Heart left ventricle (tissue), 16 donors: ENCODE measurements at regions not wholly inside any gene's neighbourhood (a gene's known extent, or its start where the extent isn't known, plus 50 kb on each side); places are given as distances from the start of the nearest gene placed in this dataset.

Experiments
- ATAC-seq, 4 donors: fragments of 200-7000 bp; cut with Tn5 transposase; one replicate each; pipeline ENCODE4 v1.9.1; 2020 to 2022; ENCODE audit warnings: moderate library complexity in 4 of 4, mild to moderate bottlenecking in 3 of 4, moderate number of reproducible peaks in 1 of 4
- DNase-seq, 5 donors: peaks; one replicate each; pipeline ENCODE4 v3.0.0-alpha.2; 2020
- H3K27ac ChIP-seq, 12 donors: fragments of 200-600 bp; sonication (generic) in 4 of 12; one replicate each; pipeline versions ENCODE4 v1.5.0 to v1.8.0; 2016 to 2022; ENCODE audit warnings: mild to moderate bottlenecking in 2 of 12
- H3K27me3 ChIP-seq, 9 donors: fragments of 200-600 bp; sonication (generic) in 2 of 9; one replicate each; pipeline versions ENCODE4 v1.5.1 to v1.8.0; 2016 to 2022; ENCODE audit warnings: mild to moderate bottlenecking in 3 of 9
- H3K36me3 ChIP-seq, 9 donors: fragments of 200-600 bp; sonication (generic) in 2 of 9; one replicate each; pipeline versions ENCODE4 v1.5.0 to v1.8.0; 2018 to 2022; ENCODE audit warnings: mild to moderate bottlenecking in 2 of 9
- H3K4me1 ChIP-seq, 12 donors: fragments of 200-600 bp; sonication (generic) in 4 of 12; one replicate each; pipeline versions ENCODE4 v1.5.0 to v1.8.0; 2016 to 2022; ENCODE audit warnings: mild to moderate bottlenecking in 3 of 12
- H3K4me3 ChIP-seq, 12 donors: fragments of 200-600 bp; sonication (generic) in 4 of 12; one replicate each; pipeline versions ENCODE4 v1.5.0 to v1.8.0; 2017 to 2022; ENCODE audit warnings: mild to moderate bottlenecking in 9 of 12, moderate library complexity in 4 of 12
- H3K9me3 ChIP-seq, 12 donors: fragments of 200-600 bp; sonication (generic) in 4 of 12; one replicate each; pipeline versions ENCODE4 v1.5.0 to v1.8.0; 2016 to 2022; ENCODE audit warnings: mild to moderate bottlenecking in 1 of 12
- CTCF ChIP-seq, 12 donors: fragments of 200-600 bp; sonication (generic) in 4 of 12; IDR thresholded peaks; one replicate each; pipeline versions ENCODE4 v1.5.0 to v1.8.0; 2018 to 2022; ENCODE audit warnings: antibody characterized with exemption in 12 of 12, mild to moderate bottlenecking in 5 of 12
- POLR2A ChIP-seq, 2 donors: fragments of 450-650 bp; IDR thresholded peaks; one replicate each; pipeline ENCODE4 v1.6.1; 2017; ENCODE audit warnings: antibody characterized with exemption in 2 of 2, mild to moderate bottlenecking in 2 of 2, moderate library complexity in 2 of 2
- WGBS, 4 donors: extraction: QIAGEN DNeasy Blood & Tissue Kit in 2 of 4; methylation state at CpG; one replicate each; pipeline versions ENCODE4 v1.1.5 to v1.1.7; 2013 to 2018; 5-methylcytosine and 5-hydroxymethylcytosine counted together
- intact Hi-C, 10 donors: fragments of 100-400 bp; cut with DNase I; formaldehyde crosslinking; loops; one replicate each; pipeline versions ENCODE4 v1.11.1 to v1.14.2; 2022
- donor health status: ischemic (EF 13 %, LVEDD 7.1; RV severe dilation, severe dysfunction).
- donor health status: healthy with polysubstance abuse.
- donor health status: DM: no; HTN: yes; CAD: no.
- donor health status: DM: no; HTN: no; CAD: no.
- donor health status: ischemic (EF 25% LVEDD 6.9; RV normal size, moderate dysfunction).
- donor health status: ischemic (EF 25% LVEDD 5.7; RV mildly dilated, moderate dysfunction).
- donor health status: healthy.
- donor health status: DM: yes; HTN: yes; CAD: no.
- donor health status: ischemic (EF 35%, LVEDD 5.7; RV mildly dilated, moderate dysfunction).
- donor health status: nonischemic (EF 11% LVEDD 7.7; RV severe dilation, severe dysfunction).
- donor health status: DM: yes; HTN: yes; CAD: no.
- donor health status: PGD.
- donor health status: ischemic (EF 29% LVEDD 5.4; RV normal size, mild dysfunction).
- donor health status: nonischemic (EF 23%, LVEDD 6.1; RV moderate dilation, normal function).

DNA sequence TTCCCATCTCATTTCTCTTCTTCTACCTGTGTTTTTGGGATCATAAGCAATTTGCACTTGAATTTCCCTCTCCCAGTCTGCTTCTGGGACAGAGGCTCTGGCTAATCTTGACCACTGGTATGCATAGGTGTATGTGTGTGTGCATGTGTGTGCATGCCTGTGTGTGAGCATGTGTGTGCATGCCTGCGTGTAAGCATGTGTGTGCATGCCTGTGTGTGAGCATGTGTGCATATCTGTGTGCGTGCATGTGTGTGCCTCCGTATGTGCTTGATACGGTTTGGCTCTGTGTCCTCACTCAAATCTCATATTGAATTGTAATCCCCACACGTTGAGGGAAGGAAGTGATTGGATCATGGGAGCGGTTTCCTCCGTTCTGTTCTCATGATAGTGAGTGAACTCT lies 77.7 kb downstream of the HAPSTR1 start:
- Histone ChIP-seq H3K27ac (no peak overlapping the region), H3K27me3 (no peaks in the 10 kb centered on the region), H3K4me1 (no peaks in the 10 kb centered on the region), H3K36me3 (no peaks in the 10 kb centered on the region), H3K9me3 (no peaks in the 10 kb centered on the region), H3K4me3 (no peak overlapping the region)
- TF ChIP-seq CTCF (IDR thresholded peaks at IDR 0.05) (no peak), POLR2A (IDR thresholded peaks at IDR 0.05) (no peak)
- DNase-seq (no peak), ATAC-seq (no peak)
- intact Hi-C loops, result loop anchor here in 4 of 10 donors (10.0 kb wide), 2 partner anchors 476 to 1016 kb away; partner anchors contain the start of gene GRIN2A (in 3 of the 4)
- WGBS, 4 donors, result 64 to 77% (median 72%) methylated on average over 7 of the region's 7 CpGs

GRCh38 chr16:9170470-9170869 lies 79.0 kb downstream of the HAPSTR1 start:
- Histone ChIP-seq H3K27me3 (no peaks in the 10 kb centered on the region), H3K36me3 (no peaks in the 10 kb centered on the region), H3K4me3 (no peak overlapping the region), H3K9me3 (no peaks in the 10 kb centered on the region), H3K4me1 (no peaks in the 10 kb centered on the region), H3K27ac (no peak overlapping the region)
- TF ChIP-seq CTCF (IDR thresholded peaks at IDR 0.05), result no peak
- no peak for TF ChIP-seq POLR2A (IDR thresholded peaks at IDR 0.05)
- ATAC-seq (no peak), DNase-seq (no peak)
- WGBS, 4 donors, result 76 to 84% (median 80%) methylated on average over 11 to 12 of the region's 12 CpGs
- intact Hi-C loops, result no loop called here

- Histone ChIP-seq H3K27ac (no peak overlapping the region), H3K36me3 (no peaks in the 10 kb centered on the region), H3K4me1 (no peaks in the 10 kb centered on the region), H3K27me3 (no peaks in the 10 kb centered on the region), H3K4me3 (no peak overlapping the region), H3K9me3 (peaks cover 0 to 4% (median 0%) of the 10 kb centered on the region in 12 donors)
- intact Hi-C loops, result no loop called here
- 42 to 53% (median 48%) methylated on average over 9 of the region's 9 CpGs for WGBS, 4 donors
- no peak for ATAC-seq
- TF ChIP-seq POLR2A (IDR thresholded peaks at IDR 0.05) (no peak), CTCF (IDR thresholded peaks at IDR 0.05) (no peak)
- DNase-seq, result no peak
Measured at GRCh38 chr16:9176547-9177418, 85.3 kb downstream of the HAPSTR1 start.

- Histone ChIP-seq H3K9me3 (peaks cover 0 to 4% (median 0%) of the 10 kb centered on the region in 12 donors), H3K4me3 (no peak overlapping the region), H3K27ac (no peak overlapping the region), H3K36me3 (no peaks in the 10 kb centered on the region), H3K4me1 (no peaks in the 10 kb centered on the region), H3K27me3 (no peaks in the 10 kb centered on the region)
- intact Hi-C loops, result no loop called here
- DNase-seq, result no peak
- 77 to 82% (median 80%) methylated on average over 6 of the region's 6 CpGs for WGBS, 4 donors
- TF ChIP-seq CTCF (IDR thresholded peaks at IDR 0.05) (no peak), POLR2A (IDR thresholded peaks at IDR 0.05) (no peak)
- ATAC-seq, result no peak
Measured at GRCh38 chr16:9177861-9178260, 86.4 kb downstream of the HAPSTR1 start.
